HG03025 (cell line): ENCODE measurements at regions not wholly inside any gene's neighbourhood (a gene's known extent, or its start where the extent isn't known, plus 50 kb on each side); places are given as distances from the start of the nearest gene placed in this dataset.

Experiments
- ATAC-seq: cut with Tn5 transposase; IDR thresholded peaks from one replicate; pipeline ENCODE4 v1.9.1; 2021; ENCODE audit warnings: mild to moderate bottlenecking, moderate library complexity; ENCODE audit not compliant: unreplicated experiment, low FRiP score

- ATAC-seq: no peak
These were observed 514.6 kb downstream of the FUT8 start for GRCh38 chr14:65926935-65927700.

- no peak for ATAC-seq
These were observed 515.4 kb downstream of the FUT8 start for GRCh38 chr14:65927931-65928356.

GRCh38 chr14:65928995-65929394, 516.5 kb downstream of the FUT8 start:
- ATAC-seq: no peak

- ATAC-seq: no peak
These were observed 521.0 kb downstream of the FUT8 start for GRCh38 chr14:65933400-65934069.

- no peak for ATAC-seq
These were observed 521.5 kb downstream of the FUT8 start for GRCh38 chr14:65934070-65934435.

GRCh38 chr14:65936342-65936975, 523.9 kb downstream of the FUT8 start:
- ATAC-seq: no peak

GRCh38 chr14:65937079-65937959, 524.8 kb downstream of the FUT8 start:
- no peak for ATAC-seq

GRCh38 chr14:65937960-65938316, 525.4 kb downstream of the FUT8 start:
- ATAC-seq: no peak

- no peak for ATAC-seq
These were observed 526.2 kb downstream of the FUT8 start for GRCh38 chr14:65938738-65939137.

- no peak for ATAC-seq
These were observed 526.7 kb downstream of the FUT8 start for GRCh38 chr14:65939184-65939583.

- ATAC-seq: no peak
These were observed 527.7 kb downstream of the FUT8 start for GRCh38 chr14:65940056-65940735.

- no peak for ATAC-seq
These were observed 528.6 kb downstream of the FUT8 start for GRCh38 chr14:65941091-65941490.

- no peak for ATAC-seq
These were observed 530.6 kb downstream of the FUT8 start for GRCh38 chr14:65943150-65943549.

GRCh38 chr14:65943916-65944410, 531.4 kb downstream of the FUT8 start:
- ATAC-seq: no peak

GRCh38 chr14:65945327-65945726, 532.8 kb downstream of the FUT8 start:
- ATAC-seq: no peak

- ATAC-seq: no peak
These were observed 534.0 kb downstream of the FUT8 start for GRCh38 chr14:65946494-65946893.

- ATAC-seq: no peak
These were observed 535.8 kb downstream of the FUT8 start for GRCh38 chr14:65948302-65948701.

- no peak for ATAC-seq
These were observed 536.3 kb upstream of the CCDC196 start for GRCh38 chr14:65949711-65950516.

- ATAC-seq: no peak
These were observed 531.2 kb upstream of the CCDC196 start for GRCh38 chr14:65954942-65955341.
